Thoracic aorta (tissue), 2 donors: ENCODE measurements at regions not wholly inside any gene's neighbourhood (a gene's known extent, or its start where the extent isn't known, plus 50 kb on each side); places are given as distances from the start of the nearest gene placed in this dataset.

Experiments
- ATAC-seq: fragments of 150-250 bp; one replicate; pipeline ENCODE4 v1.8.0; 2017; ENCODE audit warnings: low read depth; ENCODE audit not compliant: insufficient number of reproducible peaks, low FRiP score
- DNase-seq: peaks from one replicate; pipeline ENCODE4 v3.0.0-alpha.2; 2020; ENCODE audit warnings: low spot score
- H3K27ac ChIP-seq, 2 donors: fragments of 200-600 bp; sonication (generic); 1 replicate in 1 of 2; 2 replicates in 1 of 2; pipeline ENCODE4 v1.5.1; 2016; ENCODE audit warnings: mild to moderate bottlenecking in 2 of 2, moderate library complexity in 2 of 2
- H3K27me3 ChIP-seq: fragments of 200-600 bp; sonication (generic); replicated peaks from 2 replicates; pipeline ENCODE4 v1.6.0; 2016; ENCODE audit warnings: mild to moderate bottlenecking; ENCODE audit not compliant: insufficient read depth
- H3K36me3 ChIP-seq: fragments of 200-600 bp; sonication (generic); one replicate; pipeline ENCODE4 v1.5.1; 2016
- H3K4me1 ChIP-seq, 2 donors: fragments of 200-600 bp; sonication (generic); 1 replicate in 1 of 2; 2 replicates in 1 of 2; pipeline versions ENCODE4 v1.5.1 to v1.6.0; 2016; ENCODE audit warnings: low read depth in 2 of 2, mild to moderate bottlenecking in 1 of 2; ENCODE audit not compliant: control insufficient read depth in 1 of 2
- H3K4me3 ChIP-seq: fragments of 200-600 bp; sonication (generic); 2 replicates; pipeline ENCODE4 v1.5.1; 2016; ENCODE audit warnings: mild to moderate bottlenecking
- H3K9me3 ChIP-seq: fragments of 200-600 bp; sonication (generic); 2 replicates; pipeline ENCODE4 v1.5.1; 2016
- TF ChIP-seq, protein P1 (sequence below): fragments of 200-600 bp; sonication (generic); IDR thresholded peaks from one replicate; pipeline ENCODE4 v1.5.1; 2019; ENCODE audit warnings: antibody characterized with exemption

DNA sequence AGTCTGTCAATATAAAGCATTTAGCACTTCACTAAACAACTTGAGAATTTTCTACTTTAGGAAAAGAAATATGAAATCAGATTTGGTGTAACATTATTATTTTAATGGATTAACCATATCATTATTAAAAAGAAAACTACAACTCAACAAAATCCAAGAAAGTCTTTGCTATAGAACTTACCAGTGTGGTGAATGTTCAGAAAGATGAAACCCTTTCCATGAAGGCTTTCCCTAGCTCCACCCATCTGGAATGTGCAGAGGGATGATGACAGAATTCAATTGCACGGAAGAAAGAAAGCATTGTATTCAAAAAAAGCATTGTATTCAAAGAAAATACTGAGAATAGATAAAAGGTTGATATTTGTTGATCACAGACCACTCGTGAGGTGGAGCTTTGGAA, 328.6 kb upstream of the NUDT12 start:
- no peak overlapping the region for H3K4me3 ChIP-seq
- no peak for DNase-seq
- H3K9me3 ChIP-seq, result no peaks in the 10 kb centered on the region
- TF ChIP-seq, protein P1, sequence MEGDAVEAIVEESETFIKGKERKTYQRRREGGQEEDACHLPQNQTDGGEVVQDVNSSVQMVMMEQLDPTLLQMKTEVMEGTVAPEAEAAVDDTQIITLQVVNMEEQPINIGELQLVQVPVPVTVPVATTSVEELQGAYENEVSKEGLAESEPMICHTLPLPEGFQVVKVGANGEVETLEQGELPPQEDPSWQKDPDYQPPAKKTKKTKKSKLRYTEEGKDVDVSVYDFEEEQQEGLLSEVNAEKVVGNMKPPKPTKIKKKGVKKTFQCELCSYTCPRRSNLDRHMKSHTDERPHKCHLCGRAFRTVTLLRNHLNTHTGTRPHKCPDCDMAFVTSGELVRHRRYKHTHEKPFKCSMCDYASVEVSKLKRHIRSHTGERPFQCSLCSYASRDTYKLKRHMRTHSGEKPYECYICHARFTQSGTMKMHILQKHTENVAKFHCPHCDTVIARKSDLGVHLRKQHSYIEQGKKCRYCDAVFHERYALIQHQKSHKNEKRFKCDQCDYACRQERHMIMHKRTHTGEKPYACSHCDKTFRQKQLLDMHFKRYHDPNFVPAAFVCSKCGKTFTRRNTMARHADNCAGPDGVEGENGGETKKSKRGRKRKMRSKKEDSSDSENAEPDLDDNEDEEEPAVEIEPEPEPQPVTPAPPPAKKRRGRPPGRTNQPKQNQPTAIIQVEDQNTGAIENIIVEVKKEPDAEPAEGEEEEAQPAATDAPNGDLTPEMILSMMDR, result no peak
- no peaks in the 10 kb centered on the region for H3K36me3 ChIP-seq
- no peak for ATAC-seq
- no peak overlapping the region for H3K27ac ChIP-seq
- no peaks in the 10 kb centered on the region for H3K27me3 ChIP-seq
- no peaks in the 10 kb centered on the region for H3K4me1 ChIP-seq

DNA sequence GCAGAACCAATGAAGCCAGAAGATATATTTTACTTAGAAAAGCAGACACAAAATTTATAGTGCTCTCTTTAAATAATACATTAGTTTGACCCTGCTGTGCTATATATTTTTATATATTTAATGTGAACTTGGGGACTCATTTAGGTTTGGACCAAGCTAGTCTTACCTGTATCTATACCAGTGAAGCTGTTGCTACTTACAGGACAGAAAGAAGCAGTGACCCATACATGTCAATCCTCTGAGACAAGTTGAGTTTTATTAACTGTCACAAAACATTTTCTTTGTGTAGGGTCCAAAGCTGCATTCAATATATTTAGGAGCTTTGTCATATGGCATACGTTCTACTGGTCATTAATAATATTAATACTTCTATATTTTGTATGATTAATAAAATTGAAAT, 327.7 kb upstream of the NUDT12 start:
- Histone ChIP-seq H3K36me3 (no peaks in the 10 kb centered on the region), H3K4me3 (no peak overlapping the region), H3K9me3 (no peaks in the 10 kb centered on the region), H3K27me3 (no peaks in the 10 kb centered on the region), H3K4me1 (no peaks in the 10 kb centered on the region), H3K27ac (no peak overlapping the region)
- TF ChIP-seq, protein P1, result no peak
- DNase-seq (no peak), ATAC-seq (no peak)

DNA sequence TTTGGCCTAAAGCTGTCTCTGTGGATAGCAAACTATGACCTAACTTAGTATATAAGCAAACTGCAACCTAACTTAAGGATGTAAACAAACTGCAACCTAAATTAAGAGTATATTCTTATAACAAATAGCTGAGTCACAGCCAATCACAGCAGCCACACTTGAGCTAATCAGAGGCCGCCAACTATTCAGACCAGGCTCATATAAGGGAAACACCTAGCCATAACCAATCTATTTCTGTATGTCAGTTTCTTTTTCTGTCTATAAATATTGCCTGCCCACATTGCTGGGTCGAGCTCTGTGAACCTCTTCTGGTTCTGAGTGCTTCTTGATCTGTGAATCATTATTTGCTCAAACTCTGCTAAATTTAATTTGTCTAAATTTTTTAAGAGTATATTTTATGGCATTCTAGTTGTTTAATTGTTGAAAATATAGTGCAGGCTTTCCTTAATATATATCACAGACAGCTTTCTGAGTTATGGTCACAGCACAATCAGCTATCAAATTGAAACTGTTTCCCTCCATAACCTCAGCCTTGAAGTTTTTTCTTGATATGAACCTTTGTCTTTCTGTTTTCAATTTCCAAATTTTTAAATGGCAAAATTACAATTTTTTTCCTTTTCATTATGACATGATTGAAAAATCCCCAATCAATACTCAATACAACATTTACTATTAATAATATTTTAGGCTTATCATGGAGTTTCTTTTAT, 327.1 kb upstream of the NUDT12 start:
- Histone ChIP-seq H3K4me3 (no peak overlapping the region), H3K27ac (no peak overlapping the region), H3K4me1 (no peaks in the 10 kb centered on the region), H3K9me3 (no peaks in the 10 kb centered on the region), H3K36me3 (no peaks in the 10 kb centered on the region), H3K27me3 (no peaks in the 10 kb centered on the region)
- TF ChIP-seq, protein P1, result no peak
- ATAC-seq, result no peak
- no peak for DNase-seq

DNA sequence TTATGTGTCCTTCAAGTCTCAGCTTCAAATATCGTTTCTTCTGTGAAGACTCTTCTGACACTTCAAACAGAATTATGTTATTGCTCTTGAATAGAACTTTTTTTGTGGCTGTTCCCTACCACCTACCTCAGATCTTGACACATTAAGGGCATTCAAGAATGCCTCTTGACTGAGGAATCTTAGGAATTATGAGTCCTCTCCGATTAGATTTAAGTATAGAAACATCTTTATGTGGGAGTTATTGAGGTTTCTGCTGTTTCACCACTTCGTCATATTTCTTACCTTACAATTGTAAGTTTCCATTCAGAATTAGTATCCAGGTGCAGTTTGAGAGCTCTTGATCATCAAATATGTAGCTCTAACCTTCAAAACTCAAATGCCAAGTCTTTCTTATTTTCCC, 324.2 kb upstream of the NUDT12 start:
- Histone ChIP-seq H3K4me3 (no peak overlapping the region), H3K27ac (no peak overlapping the region), H3K36me3 (no peaks in the 10 kb centered on the region), H3K27me3 (no peaks in the 10 kb centered on the region), H3K9me3 (no peaks in the 10 kb centered on the region), H3K4me1 (no peaks in the 10 kb centered on the region)
- ATAC-seq, result no peak
- TF ChIP-seq, protein P1, result no peak
- DNase-seq, result no peak

DNA sequence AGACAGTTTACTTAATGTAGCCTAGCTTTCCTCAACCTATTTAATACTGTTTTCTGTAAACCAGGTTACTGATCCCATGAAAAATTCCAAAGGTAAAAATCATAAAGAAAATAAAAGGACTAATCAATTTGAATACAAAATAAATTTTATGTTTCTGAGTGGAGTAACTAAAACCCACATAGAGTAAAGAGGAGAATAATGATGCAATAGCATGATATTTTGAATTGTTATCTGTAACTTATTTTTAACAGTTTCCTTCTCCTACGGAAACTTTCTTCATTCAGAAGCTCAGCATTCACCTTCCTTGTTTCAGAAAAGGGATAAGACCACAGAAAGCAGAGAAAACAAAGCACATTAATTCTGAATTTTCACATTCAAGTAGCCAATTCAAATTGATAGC, 320.6 kb upstream of the NUDT12 start:
- H3K4me1 ChIP-seq, result no peaks in the 10 kb centered on the region
- no peak for DNase-seq

More for the DNA sequence above, 320.6 kb upstream of the NUDT12 start:
- TF ChIP-seq, protein P1, result no peak
- H3K9me3 ChIP-seq, result no peaks in the 10 kb centered on the region
- H3K4me3 ChIP-seq, result no peak overlapping the region
- no peaks in the 10 kb centered on the region for H3K36me3 ChIP-seq
- no peak overlapping the region for H3K27ac ChIP-seq
- ATAC-seq, result no peak
- H3K27me3 ChIP-seq, result no peaks in the 10 kb centered on the region
